ENCODE measurements at regions not wholly inside any gene's neighbourhood (a gene's known extent, or its start where the extent isn't known, plus 50 kb on each side); places are given as distances from the start of the nearest gene placed in this dataset.
"Not testable (repeated sequence)": the region's sequence is repeated elsewhere in the genome, so short reads cannot be mapped to it uniquely, and the experiment has no call there.

GRCh38 chr5:106521701-106522100 lies 1149.0 kb downstream of the EFNA5 start:
- DNase-seq = no peak

GRCh38 chr5:106510321-106510720 lies 1160.4 kb downstream of the EFNA5 start:
- no peak for DNase-seq

GRCh38 chr5:106508894-106509293 lies 1161.8 kb downstream of the EFNA5 start:
- DNase-seq = no peak

GRCh38 chr5:106493910-106494309 lies 1176.8 kb downstream of the EFNA5 start:
- no peak for DNase-seq

DNA sequence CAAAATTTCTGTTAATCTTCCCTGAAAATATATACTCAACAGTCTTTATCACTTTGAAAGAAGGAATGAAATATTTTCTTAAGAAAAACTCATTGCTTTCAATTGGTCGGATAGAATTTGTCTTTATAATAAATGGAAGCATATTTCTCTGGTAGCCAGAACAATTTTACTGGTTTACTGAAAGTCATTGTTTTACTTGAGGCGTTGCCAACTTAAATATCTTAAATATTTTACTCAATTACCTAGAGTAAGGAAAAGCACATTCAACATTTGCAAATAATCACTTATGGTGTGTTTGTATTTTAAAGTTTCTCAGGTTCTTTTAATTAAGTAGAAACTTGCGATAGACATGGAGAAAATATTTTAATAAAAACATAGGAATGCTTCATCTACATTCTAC lies 1181.7 kb downstream of the EFNA5 start:
- DNase-seq = no peak

DNA sequence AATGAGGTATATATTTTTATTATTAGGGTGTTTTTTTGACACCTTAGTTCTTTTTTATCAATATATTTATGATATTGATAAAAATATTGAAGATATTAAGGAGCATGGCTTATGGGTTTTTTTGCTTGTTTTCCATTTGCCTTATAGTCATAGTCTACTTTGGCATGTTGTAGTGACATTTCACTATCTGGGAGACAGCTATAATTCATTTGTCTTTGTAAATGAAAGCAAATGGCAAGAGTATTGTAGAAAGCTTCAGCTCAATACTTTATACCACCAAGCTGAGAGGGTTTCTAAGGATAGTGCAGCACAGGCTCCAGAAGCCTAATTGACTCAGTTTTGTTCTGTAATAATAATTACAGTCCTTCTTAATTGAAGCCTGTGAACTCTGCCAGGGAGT lies 1182.3 kb downstream of the EFNA5 start:
- no peak for DNase-seq

GRCh38 chr5:106481374-106481773 lies 1189.4 kb downstream of the EFNA5 start:
- no peak for DNase-seq

- DNase-seq = no peak
Observed at GRCh38 chr5:106476630-106477029, 1194.1 kb downstream of the EFNA5 start.

DNA sequence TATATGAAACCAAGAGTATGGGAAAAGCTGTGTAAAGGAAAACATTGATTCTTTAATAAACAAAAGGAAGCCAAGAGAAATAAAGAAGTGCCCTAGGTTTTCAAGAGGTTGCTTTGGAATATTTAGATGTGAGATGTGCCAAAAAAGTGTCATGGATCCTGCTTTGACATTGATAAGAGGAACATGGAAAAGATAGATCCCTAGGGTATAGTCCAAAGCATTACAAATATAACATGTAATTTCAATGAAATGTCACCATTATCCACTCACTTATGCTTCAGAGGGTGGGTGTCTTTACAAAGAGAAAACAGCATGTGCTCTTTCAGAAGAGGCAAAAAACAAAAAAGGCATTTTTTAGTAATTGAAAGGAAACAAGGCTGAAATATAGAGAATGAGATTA lies 1196.7 kb downstream of the EFNA5 start:
- DNase-seq = no peak

GRCh38 chr5:106459541-106459940 lies 1211.2 kb downstream of the EFNA5 start:
- no peak for DNase-seq

- DNase-seq = peak; percentile 17
Observed at GRCh38 chr5:106454651-106455415, 1215.9 kb downstream of the EFNA5 start.

GRCh38 chr5:106454050-106454449 lies 1216.7 kb downstream of the EFNA5 start:
- DNase-seq = no peak

GRCh38 chr5:106451998-106452397 lies 1218.7 kb downstream of the EFNA5 start:
- no peak for DNase-seq

GRCh38 chr5:106443746-106444145 lies 1227.0 kb downstream of the EFNA5 start:
- DNase-seq = no peak

DNA sequence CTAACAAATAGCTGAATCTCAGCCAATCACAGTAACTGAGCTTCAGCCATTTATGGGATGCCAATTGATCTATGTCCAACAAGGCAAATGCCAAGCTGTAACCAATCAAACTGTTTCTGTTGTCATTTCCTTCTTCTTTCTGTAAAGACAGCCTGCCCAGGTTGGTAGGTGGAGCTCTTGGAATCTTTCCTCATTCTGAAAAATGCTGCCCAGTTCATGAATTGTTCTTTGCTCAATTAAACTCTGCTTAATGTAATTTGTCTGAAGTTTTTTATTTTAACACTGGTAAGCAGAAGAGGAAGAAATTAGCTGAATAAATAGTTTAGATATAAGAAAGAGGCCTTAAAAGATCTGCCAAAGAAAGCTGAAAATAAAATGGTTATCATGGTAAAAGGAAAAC lies 1235.6 kb downstream of the EFNA5 start:
- DNase-seq = no peak

GRCh38 chr5:106430733-106431132 lies 1240.0 kb downstream of the EFNA5 start:
- not testable (repeated sequence) for DNase-seq

- DNase-seq = no peak
Observed at GRCh38 chr5:106423109-106423897, 1247.4 kb downstream of the EFNA5 start.

- no peak for DNase-seq
Observed at GRCh38 chr5:106420102-106420501, 1250.6 kb downstream of the EFNA5 start.

DNA sequence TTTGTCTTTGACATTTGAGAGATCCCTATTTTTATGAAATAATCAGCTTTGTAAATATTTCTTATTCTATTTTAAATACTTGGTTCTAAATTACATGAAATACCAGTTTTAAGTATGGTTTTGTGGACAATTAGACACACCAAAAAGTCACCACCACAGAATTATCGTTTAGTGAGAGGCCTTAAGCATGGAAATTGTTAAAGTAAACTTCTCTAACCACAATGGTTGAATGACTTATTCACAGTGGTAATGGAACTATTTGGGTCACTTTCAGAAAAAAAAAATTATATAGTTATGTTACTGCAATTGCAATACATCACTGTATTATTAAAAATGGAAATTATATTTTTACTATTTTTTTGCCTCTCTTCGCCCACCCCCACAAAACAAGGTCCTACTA lies 1252.5 kb downstream of the EFNA5 start:
- DNase-seq = no peak

DNA sequence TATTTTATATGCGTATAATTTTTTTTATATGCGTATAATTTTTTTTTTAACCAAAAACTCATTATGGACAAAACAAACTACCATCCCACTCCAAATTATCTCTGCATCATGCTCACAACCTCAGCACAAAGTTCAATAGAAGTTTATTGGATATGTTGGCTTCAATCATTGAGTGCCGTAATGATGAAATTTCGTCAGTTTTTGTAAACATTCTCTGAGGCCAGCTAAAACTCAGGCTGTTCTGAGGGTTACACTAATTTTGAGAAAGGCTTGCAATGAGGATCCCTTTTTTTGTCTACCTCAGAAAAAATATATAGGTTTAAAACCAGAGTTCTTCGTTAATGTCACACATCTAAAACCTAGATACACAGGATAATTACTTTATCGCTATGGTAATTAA lies 1253.2 kb downstream of the EFNA5 start:
- no peak for DNase-seq

GRCh38 chr5:106417163-106417562 lies 1253.6 kb downstream of the EFNA5 start:
- DNase-seq = no peak

DNA sequence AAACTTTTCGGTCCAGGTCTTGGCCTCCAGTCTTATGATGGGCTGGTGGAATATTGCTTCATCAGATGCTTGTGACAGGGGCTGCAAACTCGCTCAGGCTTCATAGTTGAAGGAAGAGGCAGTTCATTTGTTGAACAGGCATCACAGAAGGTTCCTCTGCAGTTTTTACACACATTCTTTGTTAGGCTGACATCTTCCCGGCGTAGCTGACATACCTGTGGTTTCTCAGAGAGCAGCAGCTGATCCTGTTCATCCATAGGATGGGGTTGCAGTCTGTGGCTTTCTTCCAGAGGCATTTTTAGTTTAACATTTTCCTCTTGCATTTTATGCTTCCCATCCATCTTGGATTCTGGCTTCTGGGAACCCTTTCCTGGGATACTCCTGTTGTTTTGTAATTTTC lies 1255.2 kb downstream of the EFNA5 start:
- DNase-seq = no peak

DNA sequence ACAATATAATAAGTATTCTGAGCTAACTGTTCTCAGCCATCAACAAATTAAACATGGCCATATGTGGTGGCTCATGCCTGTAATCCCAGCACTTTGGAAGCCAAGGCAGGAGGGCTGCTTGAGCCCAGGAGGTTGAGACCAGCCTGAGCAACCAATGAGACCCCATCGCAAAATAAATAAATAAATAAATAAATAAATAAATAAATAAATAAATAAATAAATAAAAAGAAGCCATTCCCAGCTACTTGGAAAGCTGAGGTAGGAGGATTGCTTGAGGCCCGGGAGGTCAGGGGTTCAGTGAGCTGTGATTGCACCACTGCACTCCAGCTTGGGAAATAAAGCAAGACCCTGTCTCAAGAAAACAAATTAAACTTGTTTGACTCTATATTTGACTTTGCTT lies 1256.4 kb downstream of the EFNA5 start:
- no peak for DNase-seq

DNA sequence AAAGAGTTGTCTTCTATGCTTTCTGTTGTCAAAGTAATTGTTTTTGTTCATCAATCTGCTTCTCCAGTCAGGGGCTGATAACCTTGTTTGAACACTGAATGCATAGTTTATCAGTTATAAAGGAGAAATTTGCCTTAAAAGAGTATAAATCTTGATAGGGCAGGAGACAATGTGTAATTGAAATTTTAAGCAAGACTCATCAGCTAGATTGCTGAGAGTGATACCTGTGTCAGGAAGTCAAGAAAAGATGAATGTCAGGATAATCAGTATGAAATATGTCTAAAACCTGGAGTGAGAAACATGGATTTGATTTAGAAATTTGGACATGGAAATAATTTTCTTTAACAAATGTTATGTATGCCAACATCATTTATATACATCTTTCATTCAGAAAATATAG lies 1258.1 kb downstream of the EFNA5 start:
- DNase-seq = no peak

Data from retina (tissue), 1 donor.